Skeletal muscle tissue (tissue), 3 donors: ENCODE measurements at regions not wholly inside any gene's neighbourhood (a gene's known extent, or its start where the extent isn't known, plus 50 kb on each side); places are given as distances from the start of the nearest gene placed in this dataset.
"Not testable (repeated sequence)": the region's sequence is repeated elsewhere in the genome, so short reads cannot be mapped to it uniquely, and the experiment has no call there.

Source experiments
- H3K27ac ChIP-seq: one replicate; pipeline ENCODE4 v1.7.0; 2013; ENCODE audit warnings: mild to moderate bottlenecking, low read depth, low read length, inconsistent platforms
- H3K27me3 ChIP-seq, 3 donors: one replicate each; pipeline ENCODE4 v1.7.0; 2013; ENCODE audit warnings: low read length in 3 of 3; ENCODE audit not compliant: control insufficient read depth in 3 of 3, insufficient read depth in 3 of 3
- H3K36me3 ChIP-seq, 3 donors: one replicate each; pipeline ENCODE4 v1.7.0; 2013; ENCODE audit warnings: low read length in 3 of 3; ENCODE audit not compliant: control insufficient read depth in 3 of 3, insufficient read depth in 3 of 3
- H3K4me1 ChIP-seq, 3 donors: one replicate each; pipeline ENCODE4 v1.7.0; 2013; ENCODE audit warnings: low read length in 3 of 3, mild to moderate bottlenecking in 3 of 3; ENCODE audit not compliant: control insufficient read depth in 3 of 3, insufficient read depth in 3 of 3
- H3K4me3 ChIP-seq, 3 donors: one replicate each; pipeline ENCODE4 v1.7.0; 2013; ENCODE audit warnings: low read length in 3 of 3
- H3K9ac ChIP-seq, 3 donors: one replicate each; pipeline ENCODE4 v1.7.0; 2013; ENCODE audit warnings: low read length in 3 of 3, mild to moderate bottlenecking in 3 of 3, moderate library complexity in 2 of 3, low read depth in 1 of 3
- H3K9me3 ChIP-seq, 3 donors: one replicate each; pipeline ENCODE4 v1.7.0; 2013; ENCODE audit warnings: low read length in 3 of 3; ENCODE audit not compliant: control insufficient read depth in 3 of 3
- donor health status: Osteomylitis.

DNA sequence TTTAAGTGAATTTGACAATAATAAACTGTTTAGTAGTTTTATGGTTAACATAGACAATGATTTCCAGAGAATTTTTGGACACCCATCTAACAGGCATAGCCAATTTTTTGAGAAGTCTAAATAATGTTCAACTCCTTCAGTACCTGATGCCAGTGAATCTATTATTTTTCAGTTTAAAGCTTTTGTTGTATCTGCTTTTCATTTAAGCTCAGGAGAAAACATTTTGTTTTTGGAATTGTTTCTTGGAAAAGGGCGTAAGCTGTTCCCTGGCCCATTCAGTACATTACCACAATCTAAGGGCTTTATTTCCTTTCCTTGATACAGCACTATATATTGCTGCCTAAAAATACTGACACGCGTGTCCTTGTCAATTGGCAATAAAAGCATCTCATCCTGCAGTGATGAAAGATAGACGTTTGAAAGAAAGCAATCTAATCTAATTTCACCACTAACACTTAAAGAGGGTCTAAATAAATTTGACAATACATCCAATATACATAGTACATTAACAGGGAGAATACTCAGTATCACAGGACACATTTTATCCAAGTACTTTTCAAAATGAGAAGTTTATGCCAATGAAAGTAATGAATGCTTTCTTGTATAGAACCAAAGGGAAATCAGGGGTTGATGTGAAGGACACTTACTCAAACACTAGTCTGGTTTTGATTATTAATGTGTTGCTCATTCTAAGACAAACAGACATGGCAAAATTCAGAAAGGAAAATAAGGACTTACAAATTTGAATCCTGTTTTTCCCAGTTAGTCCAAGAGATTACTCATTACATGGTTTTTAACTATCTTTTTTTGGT, 104.2 kb upstream of the LGR5 start:
- Histone ChIP-seq H3K4me1 (no peaks in the 10 kb centered on the region), H3K27ac (no peak overlapping the region), H3K4me3 (no peak overlapping the region), H3K27me3 (no peaks in the 10 kb centered on the region), H3K36me3 (no peaks in the 10 kb centered on the region), H3K9me3 (no peaks in the 10 kb centered on the region), H3K9ac (no peak overlapping the region)

- H3K9me3 ChIP-seq, result no peaks in the 10 kb centered on the region
- H3K9ac ChIP-seq, result no peak overlapping the region
- no peaks in the 10 kb centered on the region for H3K36me3 ChIP-seq
- no peak overlapping the region for H3K27ac ChIP-seq
- H3K4me1 ChIP-seq, result no peaks in the 10 kb centered on the region
- H3K27me3 ChIP-seq, result no peaks in the 10 kb centered on the region
- no peak overlapping the region for H3K4me3 ChIP-seq
Observed at GRCh38 chr12:71333418-71333817, 106.2 kb upstream of the LGR5 start.

DNA sequence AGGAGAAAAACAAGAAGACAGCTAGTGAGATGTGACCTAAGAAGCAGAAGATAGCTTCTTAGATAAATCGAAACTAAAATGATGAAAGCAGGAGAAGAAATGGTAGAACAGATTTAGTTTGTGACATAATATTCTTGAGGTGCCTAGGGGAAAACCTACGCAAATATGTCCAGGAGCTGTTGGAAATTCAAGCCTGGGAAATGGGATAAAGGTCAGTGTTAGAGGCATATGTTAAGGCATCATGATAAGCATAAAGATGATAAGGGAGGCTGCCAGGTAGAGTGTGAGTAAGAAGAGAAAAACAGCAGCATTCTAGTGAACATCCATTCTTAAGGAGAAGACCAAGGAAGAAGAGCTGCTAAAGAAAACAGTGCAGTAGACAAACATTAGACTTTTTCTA, 109.6 kb upstream of the LGR5 start:
- Histone ChIP-seq H3K4me3 (no peak overlapping the region), H3K9ac (no peak overlapping the region), H3K36me3 (no peaks in the 10 kb centered on the region), H3K9me3 (no peaks in the 10 kb centered on the region), H3K4me1 (no peaks in the 10 kb centered on the region), H3K27ac (no peak overlapping the region), H3K27me3 (no peaks in the 10 kb centered on the region)

DNA sequence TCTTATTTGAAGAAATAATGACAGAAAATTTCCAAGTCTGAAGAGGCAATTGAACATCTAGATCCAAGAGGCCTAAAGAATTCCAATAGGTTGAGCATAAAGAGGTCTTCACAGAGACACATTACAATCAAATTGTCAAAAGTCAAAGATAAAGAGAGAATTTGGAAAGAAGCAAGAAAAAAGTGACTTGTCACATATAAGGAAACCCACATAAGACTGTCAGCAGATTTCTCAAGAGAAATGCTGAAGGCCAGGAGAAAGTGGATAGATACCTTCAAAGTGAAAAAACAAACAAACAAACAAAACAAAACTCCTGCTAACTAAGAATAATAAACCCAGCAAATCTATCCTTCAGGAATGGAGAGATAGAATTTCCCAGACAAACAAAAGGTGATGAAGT, 118.1 kb upstream of the LGR5 start:
- no peak overlapping the region for H3K9ac ChIP-seq
- H3K4me3 ChIP-seq, result no peak overlapping the region
- no peaks in the 10 kb centered on the region for H3K36me3 ChIP-seq
- H3K4me1 ChIP-seq, result no peaks in the 10 kb centered on the region
- H3K27me3 ChIP-seq, result no peaks in the 10 kb centered on the region
- H3K27ac ChIP-seq, result no peak overlapping the region
- H3K9me3 ChIP-seq, result peaks cover 7 to 11% (median 10%) of the 10 kb centered on the region in 3 donors

- peaks cover 7 to 11% (median 10%) of the 10 kb centered on the region in 3 donors for H3K9me3 ChIP-seq
- H3K9ac ChIP-seq, result no peak overlapping the region
- no peak overlapping the region for H3K27ac ChIP-seq
- H3K27me3 ChIP-seq, result no peaks in the 10 kb centered on the region
- no peak overlapping the region for H3K4me3 ChIP-seq
- no peaks in the 10 kb centered on the region for H3K4me1 ChIP-seq
- no peaks in the 10 kb centered on the region for H3K36me3 ChIP-seq
Observed at GRCh38 chr12:71321130-71321529, 118.5 kb upstream of the LGR5 start.

- H3K9me3 ChIP-seq, result peaks cover 1 to 4% (median 2%) of the 10 kb centered on the region in 3 donors
- H3K27me3 ChIP-seq, result no peaks in the 10 kb centered on the region
- no peaks in the 10 kb centered on the region for H3K36me3 ChIP-seq
- H3K27ac ChIP-seq, result no peak overlapping the region
- no peak overlapping the region for H3K9ac ChIP-seq
- no peak overlapping the region for H3K4me3 ChIP-seq
- H3K4me1 ChIP-seq, result no peaks in the 10 kb centered on the region
Observed at GRCh38 chr12:71315328-71315985, 124.1 kb upstream of the LGR5 start.

GRCh38 chr12:71312768-71313403, 126.7 kb upstream of the LGR5 start:
- H3K27ac ChIP-seq, result no peak overlapping the region
- H3K27me3 ChIP-seq, result no peaks in the 10 kb centered on the region
- no peaks in the 10 kb centered on the region for H3K4me1 ChIP-seq
- H3K36me3 ChIP-seq, result no peaks in the 10 kb centered on the region
- H3K9ac ChIP-seq, result no peak overlapping the region
- H3K4me3 ChIP-seq, result no peak overlapping the region
- peaks cover 0 to 2% (median 0%) of the 10 kb centered on the region in 3 donors for H3K9me3 ChIP-seq

GRCh38 chr12:71311611-71312010, 128.0 kb upstream of the LGR5 start:
- H3K27ac ChIP-seq, H3K4me1 ChIP-seq, H3K9me3 ChIP-seq, H3K9ac ChIP-seq, H3K27me3 ChIP-seq, H3K4me3 ChIP-seq, H3K36me3 ChIP-seq: not testable (repeated sequence)

DNA sequence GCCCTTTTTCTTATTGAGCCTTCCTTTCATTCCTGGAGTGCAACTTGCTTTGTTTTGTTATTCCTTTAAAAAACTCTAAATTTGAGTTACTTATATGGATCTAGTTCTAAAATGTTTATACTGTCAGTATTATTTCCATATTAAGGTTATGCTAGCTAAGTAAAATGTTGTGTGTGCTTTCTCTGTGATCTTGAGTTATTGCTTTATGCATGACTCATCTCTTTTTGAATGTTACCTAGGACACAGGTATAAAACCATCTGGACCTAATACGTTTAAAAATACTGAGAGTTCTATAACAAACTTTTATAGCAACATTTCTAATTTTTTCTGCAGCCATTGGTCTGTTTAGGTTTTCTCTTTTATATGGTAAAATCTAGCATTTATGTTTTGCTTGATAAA, 132.8 kb upstream of the LGR5 start:
- Histone ChIP-seq H3K9ac (no peak overlapping the region), H3K36me3 (no peaks in the 10 kb centered on the region), H3K4me1 (no peaks in the 10 kb centered on the region), H3K27me3 (no peaks in the 10 kb centered on the region), H3K27ac (no peak overlapping the region), H3K9me3 (peaks cover 0 to 2% (median 0%) of the 10 kb centered on the region in 3 donors), H3K4me3 (no peak overlapping the region)

DNA sequence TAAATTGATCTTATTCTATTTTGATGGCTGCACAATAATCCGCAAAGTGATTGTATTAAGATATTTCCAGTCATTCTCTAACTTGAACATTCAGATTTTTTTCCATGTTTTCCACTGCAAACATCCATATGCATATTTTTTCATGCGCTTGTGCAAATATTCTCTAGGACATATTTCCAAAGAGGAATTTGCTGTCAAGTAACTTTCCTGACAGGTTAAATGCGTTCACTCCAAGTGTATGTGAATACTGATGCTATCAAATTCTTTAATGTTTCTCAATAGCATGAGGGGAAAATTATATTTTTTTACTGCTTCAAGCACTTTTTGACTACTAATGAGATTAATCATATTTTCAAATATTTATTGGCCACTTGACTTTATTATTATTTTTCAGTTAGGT, 135.3 kb upstream of the LGR5 start:
- H3K4me1 ChIP-seq, result no peaks in the 10 kb centered on the region
- H3K27me3 ChIP-seq, result no peaks in the 10 kb centered on the region
- H3K27ac ChIP-seq, result no peak overlapping the region
- H3K9ac ChIP-seq, result no peak overlapping the region
- no peaks in the 10 kb centered on the region for H3K36me3 ChIP-seq
- H3K4me3 ChIP-seq, result no peak overlapping the region
- no peaks in the 10 kb centered on the region for H3K9me3 ChIP-seq
